Caco-2 (cell line): ENCODE measurements at regions not wholly inside any gene's neighbourhood (a gene's known extent, or its start where the extent isn't known, plus 50 kb on each side); places are given as distances from the start of the nearest gene placed in this dataset.

Experiments
- BruUV-seq: library from RNA; stranded (reverse); fragments of 400-500 nt; replicated peaks from 2 replicates; lab custom pipeline; 2021; lab: Mats Ljungman, UMichigan
- CTCF ChIA-PET: fragments of 300-600 bp; sonication (Branson Sonifier 250); formaldehyde crosslinking; loops from one replicate; lab custom pipeline; 2022; ENCODE audit warnings: antibody characterized with exemption; lab: Charles Lee
- POLR2A ChIA-PET: fragments of 300-600 bp; sonication (Branson Sonifier 250); formaldehyde crosslinking; loops from one replicate; lab custom pipeline; 2022; ENCODE audit warnings: antibody characterized with exemption; lab: Charles Lee
- DNase-seq, 2 experiments: peaks; one replicate each; pipeline versions ENCODE4 v3.0.0 to v3.0.0-alpha.2; 2020 to 2022
- H3K27me3 ChIP-seq: replicated peaks from 2 replicates; pipeline ENCODE4 v1.6.0; 2011; ENCODE audit warnings: low read length; ENCODE audit not compliant: control insufficient read depth, insufficient read depth
- H3K36me3 ChIP-seq: 2 replicates; pipeline ENCODE4 v1.5.1; 2011; ENCODE audit warnings: low read length; ENCODE audit not compliant: control insufficient read depth, insufficient read depth
- H3K4me1 ChIP-seq: fragments of 250-450 bp; sonication (Bioruptor Pico); 2 replicates; pipeline ENCODE4 v1.5.1; 2020; ENCODE audit warnings: mild to moderate bottlenecking
- H3K4me3 ChIP-seq: 2 replicates; pipeline ENCODE4 v1.5.1; 2011; ENCODE audit warnings: low read depth, mild to moderate bottlenecking, control low read depth, low read length
- H3K9me3 ChIP-seq: fragments of 250-450 bp; sonication (Bioruptor Pico); 2 replicates; pipeline ENCODE4 v1.5.1; 2020; ENCODE audit warnings: mild to moderate bottlenecking, moderate library complexity
- H3K27ac Mint-ChIP-seq: one replicate; pipeline ENCODE4 v1.8.0; 2022; ENCODE audit warnings: mixed read lengths; ENCODE audit not compliant: unreplicated experiment
- H3K27me3 Mint-ChIP-seq: one replicate; pipeline ENCODE4 v1.8.0; 2022; ENCODE audit warnings: mixed read lengths; ENCODE audit not compliant: insufficient read depth, unreplicated experiment
- H3K36me3 Mint-ChIP-seq: one replicate; pipeline ENCODE4 v1.8.0; 2022; ENCODE audit warnings: mild to moderate bottlenecking, mixed read lengths; ENCODE audit not compliant: insufficient read depth, unreplicated experiment
- H3K4me1 Mint-ChIP-seq: one replicate; pipeline ENCODE4 v1.8.0; 2022; ENCODE audit warnings: low read depth, mixed read lengths; ENCODE audit not compliant: unreplicated experiment
- H3K4me3 Mint-ChIP-seq: one replicate; pipeline ENCODE4 v1.8.0; 2022; ENCODE audit warnings: mild to moderate bottlenecking, moderate library complexity, mixed read lengths; ENCODE audit not compliant: unreplicated experiment
- H3K9me3 Mint-ChIP-seq: one replicate; pipeline ENCODE4 v1.8.0; 2022; ENCODE audit warnings: mixed read lengths; ENCODE audit not compliant: unreplicated experiment
- CTCF ChIP-seq, 2 experiments: fragments of 200-600 bp in 1 of 2; IDR thresholded peaks; 1 replicate in 1 of 2; 2 replicates in 1 of 2; pipeline versions ENCODE4 v1.5.1 to v1.8.0; 2011 to 2022; ENCODE audit warnings: antibody characterized with exemption in 1 of 2, control low read depth in 1 of 2, inconsistent platforms in 1 of 2, low read depth in 1 of 2, low read length in 1 of 2, mild to moderate bottlenecking in 1 of 2, moderate library complexity in 1 of 2; ENCODE audit not compliant: insufficient read depth in 1 of 2, severe bottlenecking in 1 of 2, unreplicated experiment in 1 of 2
- intact Hi-C: fragments of 100-400 bp; cut with micrococcal nuclease; formaldehyde crosslinking; loops from one replicate; pipeline ENCODE4 v1.10.0; 2022; ENCODE audit not compliant: unreplicated experiment

- ChIA-PET POLR2A (no interaction called here), CTCF (no interaction called here)
- BruUV-seq: no TSS peak
- no peak for TF ChIP-seq CTCF (IDR thresholded peaks at IDR 0.05; ENCODE audit: insufficient read depth in 1 of 2, low read depth in 1 of 2, low read length in 1 of 2, severe bottlenecking in 1 of 2, unreplicated experiment in 1 of 2)
- Mint-ChIP-seq H3K9me3 (no peaks in the 10 kb centered on the region), H3K4me1 (peaks cover 58% of the 10 kb centered on the region), H3K27ac (no peak overlapping the region), H3K36me3 (peaks cover 4% of the 10 kb centered on the region), H3K27me3 (no peaks in the 10 kb centered on the region), H3K4me3 (no peak overlapping the region)
- intact Hi-C loops: no loop called here
- Histone ChIP-seq H3K4me3 (no peak overlapping the region), H3K36me3 (no peaks in the 10 kb centered on the region), H3K27me3 (no peaks in the 10 kb centered on the region), H3K9me3 (no peaks in the 10 kb centered on the region), H3K4me1 (peaks cover 29% of the 10 kb centered on the region)
- no peak for DNase-seq
These were observed 220.1 kb downstream of the BCAS1 start for GRCh38 chr20:53850319-53850718.

- Histone ChIP-seq H3K9me3 (no peaks in the 10 kb centered on the region), H3K4me1 (peaks cover 29% of the 10 kb centered on the region), H3K4me3 (no peak overlapping the region), H3K27me3 (no peaks in the 10 kb centered on the region), H3K36me3 (no peaks in the 10 kb centered on the region)
- CTCF ChIA-PET: interaction anchor here (0.6 kb wide), 1 partner anchor 154 kb away, joined by 3 read pairs; no protein-coding TSS in a partner anchor
- no peak for DNase-seq
- H3K36me3 Mint-ChIP-seq: peaks cover 4% of the 10 kb centered on the region
- intact Hi-C loops: no loop called here
- H3K9me3 Mint-ChIP-seq: no peaks in the 10 kb centered on the region
- H3K4me1 Mint-ChIP-seq: peaks cover 52% of the 10 kb centered on the region
- H3K27ac Mint-ChIP-seq: peak overlapping the region; percentile 56
- POLR2A ChIA-PET: no interaction called here
- TF ChIP-seq CTCF (IDR thresholded peaks at IDR 0.05; ENCODE audit: insufficient read depth in 1 of 2, low read depth in 1 of 2, low read length in 1 of 2, severe bottlenecking in 1 of 2, unreplicated experiment in 1 of 2): no peak
- no peak overlapping the region for H3K4me3 Mint-ChIP-seq
- H3K27me3 Mint-ChIP-seq: no peaks in the 10 kb centered on the region
- no TSS peak for BruUV-seq
These were observed 220.8 kb downstream of the BCAS1 start for GRCh38 chr20:53849471-53850059.

GRCh38 chr20:53848304-53848703 lies 222.1 kb downstream of the BCAS1 start:
- H3K4me3 ChIP-seq: no peak overlapping the region
- H3K4me1 Mint-ChIP-seq: peaks cover 52% of the 10 kb centered on the region
- H3K36me3 ChIP-seq: no peaks in the 10 kb centered on the region
- DNase-seq: no peak
- no peak overlapping the region for H3K27ac Mint-ChIP-seq
- intact Hi-C loops: no loop called here
- H3K4me3 Mint-ChIP-seq: no peak overlapping the region
- H3K27me3 Mint-ChIP-seq: no peaks in the 10 kb centered on the region
- H3K4me1 ChIP-seq: peaks cover 34% of the 10 kb centered on the region
- no peaks in the 10 kb centered on the region for H3K9me3 ChIP-seq
- no peaks in the 10 kb centered on the region for H3K27me3 ChIP-seq
- ChIA-PET POLR2A (no interaction called here), CTCF (no interaction called here)
- no peaks in the 10 kb centered on the region for H3K9me3 Mint-ChIP-seq
- TF ChIP-seq CTCF (IDR thresholded peaks at IDR 0.05; ENCODE audit: insufficient read depth in 1 of 2, low read depth in 1 of 2, low read length in 1 of 2, severe bottlenecking in 1 of 2, unreplicated experiment in 1 of 2): no peak
- BruUV-seq: no TSS peak
- peaks cover 4% of the 10 kb centered on the region for H3K36me3 Mint-ChIP-seq
